NCI-H345 treated with DMSO at 0.1 percent for 48 hours (cell line): ENCODE measurements at regions not wholly inside any gene's neighbourhood (a gene's known extent, or its start where the extent isn't known, plus 50 kb on each side); places are given as distances from the start of the nearest gene placed in this dataset.
"Not testable (repeated sequence)": the region's sequence is repeated elsewhere in the genome, so short reads cannot be mapped to it uniquely, and the experiment has no call there.

Experiments used
- DNase-seq: peaks from one replicate; lab custom pipeline; 2025; ENCODE audit not compliant: unreplicated experiment; lab: John Stamatoyannopoulos, UW

GRCh38 chr18:66894851-66895250, 291.0 kb upstream of the CDH19 start:
- DNase-seq, result no peak

DNA sequence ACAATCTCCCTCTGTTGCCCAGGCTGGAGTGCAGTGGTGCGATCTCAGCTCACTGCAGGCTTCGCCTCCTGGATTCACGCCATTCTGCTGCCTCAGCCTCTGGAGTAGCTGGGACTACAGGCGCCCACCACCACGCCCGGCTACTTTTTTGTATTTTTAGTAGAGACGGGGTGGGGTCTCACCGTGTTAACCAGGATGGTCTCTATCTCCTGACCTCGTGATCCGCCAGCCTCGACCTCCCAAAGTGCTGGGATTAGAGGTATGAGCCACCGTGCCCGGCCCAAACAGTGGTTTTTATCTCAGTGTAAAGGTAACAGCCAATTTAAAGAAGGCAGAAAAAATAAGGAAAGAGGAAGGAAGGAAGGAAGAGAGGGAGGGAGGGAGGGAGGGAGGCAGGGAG, 288.5 kb upstream of the CDH19 start:
- not testable (repeated sequence) for DNase-seq

GRCh38 chr18:66874812-66875474, 271.1 kb upstream of the CDH19 start:
- DNase-seq, result no peak

GRCh38 chr18:66874375-66874774, 270.5 kb upstream of the CDH19 start:
- DNase-seq, result no peak

DNA sequence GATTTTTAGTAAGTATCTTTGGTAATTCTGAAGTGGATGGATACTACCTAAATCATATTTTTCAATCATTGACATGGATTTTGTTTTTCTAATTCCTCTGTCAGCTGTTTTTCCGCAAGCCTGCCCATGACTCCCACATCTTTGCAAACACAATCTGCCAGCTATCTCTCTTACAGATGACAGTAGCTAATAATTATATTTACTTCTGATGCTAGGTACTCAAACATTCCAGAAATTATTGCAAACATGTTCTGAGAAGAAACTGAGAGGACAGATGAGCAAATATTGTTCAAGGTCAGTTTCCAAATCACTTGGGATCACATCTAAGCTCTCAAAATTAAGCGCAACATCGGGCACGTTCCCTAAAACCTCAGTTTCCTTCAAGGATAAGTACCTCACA, 270.0 kb upstream of the CDH19 start:
- DNase-seq, result no peak

DNA sequence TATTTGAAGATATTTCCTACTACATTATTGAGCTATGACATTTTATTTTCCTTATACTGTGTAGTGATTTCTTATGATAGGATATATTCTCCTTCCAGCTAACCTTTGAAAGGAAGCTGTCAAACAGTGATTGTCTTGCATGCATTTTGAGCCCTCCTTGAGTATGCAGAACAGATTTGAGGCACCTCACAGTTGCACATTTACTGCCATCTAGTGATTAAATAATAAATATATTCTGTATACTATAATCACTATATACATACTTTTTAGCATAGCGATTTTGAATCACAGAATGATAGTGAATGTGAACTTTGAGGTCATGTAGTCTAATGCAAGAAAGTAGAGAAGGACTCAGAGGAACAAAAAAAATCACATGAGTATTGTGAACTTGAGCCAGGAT, 268.4 kb upstream of the CDH19 start:
- peak; percentile 32 for DNase-seq

GRCh38 chr18:66867653-66868052, 263.8 kb upstream of the CDH19 start:
- DNase-seq, result no peak

DNA sequence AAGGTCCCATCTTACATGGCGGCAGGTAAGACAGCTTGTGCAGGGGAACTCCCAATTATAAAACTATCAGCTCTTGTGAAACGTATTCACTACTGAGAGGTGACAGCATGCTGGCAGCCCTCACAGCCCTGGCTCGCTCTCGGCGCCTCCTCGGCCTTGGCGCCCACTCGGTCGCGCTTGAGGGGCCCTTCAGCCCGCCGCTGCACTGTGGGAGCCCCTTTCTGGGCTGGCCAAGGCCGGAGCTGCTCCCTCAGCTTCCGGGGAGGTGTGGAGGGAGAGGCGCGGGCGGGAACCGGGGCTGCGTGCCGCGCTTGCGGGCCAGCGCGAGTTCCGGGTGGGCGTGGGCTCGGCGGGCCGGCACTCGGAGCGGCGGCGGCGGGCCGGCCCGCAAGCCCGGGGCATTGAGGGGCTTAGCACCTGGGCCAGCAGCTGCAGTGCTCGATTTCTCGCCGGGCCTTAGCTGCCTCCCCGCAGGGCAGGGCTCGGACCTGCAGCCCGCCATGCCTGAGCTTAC, 262.6 kb upstream of the CDH19 start:
- not testable (repeated sequence) for DNase-seq

- DNase-seq, result no peak
These were observed 234.6 kb upstream of the CDH19 start for GRCh38 chr18:66838340-66838987.

DNA sequence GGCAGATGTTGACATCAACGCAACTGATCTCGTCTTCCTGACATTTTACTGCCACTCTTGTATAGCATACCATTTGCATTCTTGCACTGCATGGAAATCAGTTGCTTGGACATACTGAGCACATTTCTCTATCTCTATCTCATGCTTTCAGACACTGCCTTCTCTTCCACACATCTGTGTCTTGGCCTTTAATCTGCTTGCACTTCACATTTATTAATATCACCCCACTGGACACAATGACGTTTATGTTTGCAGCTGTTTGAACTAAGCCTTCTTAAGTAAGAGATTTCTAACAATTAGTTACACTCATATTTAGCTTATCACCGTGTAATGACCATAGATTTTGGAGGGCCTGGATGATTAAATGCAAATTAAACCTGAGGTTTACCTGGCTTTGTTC, 229.8 kb upstream of the CDH19 start:
- no peak for DNase-seq

- peak; percentile 31 for DNase-seq
These were observed 222.3 kb upstream of the CDH19 start for GRCh38 chr18:66826211-66826610.

- no peak for DNase-seq
These were observed 221.5 kb upstream of the CDH19 start for GRCh38 chr18:66825347-66825746.

DNA sequence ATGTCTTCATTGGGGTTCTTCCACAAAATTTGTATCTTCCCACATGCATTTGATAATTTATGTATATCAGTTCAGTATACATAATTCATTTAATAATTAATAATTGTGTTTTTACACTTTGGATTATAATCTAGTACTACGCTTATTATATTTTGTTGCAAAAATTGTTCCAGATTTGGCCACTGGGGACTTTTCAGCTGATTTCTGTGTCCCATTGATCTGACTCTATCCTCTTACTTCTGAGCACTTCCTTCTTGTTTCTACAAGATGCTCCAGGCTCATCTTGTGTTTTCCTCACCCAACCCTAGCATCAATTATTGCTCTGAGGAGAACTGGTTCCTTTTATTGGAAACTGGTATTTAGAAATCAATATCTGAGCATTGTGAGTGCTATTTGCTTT, 215.3 kb upstream of the CDH19 start:
- no peak for DNase-seq

- DNase-seq, result no peak
These were observed 209.2 kb upstream of the CDH19 start for GRCh38 chr18:66813138-66813537.

DNA sequence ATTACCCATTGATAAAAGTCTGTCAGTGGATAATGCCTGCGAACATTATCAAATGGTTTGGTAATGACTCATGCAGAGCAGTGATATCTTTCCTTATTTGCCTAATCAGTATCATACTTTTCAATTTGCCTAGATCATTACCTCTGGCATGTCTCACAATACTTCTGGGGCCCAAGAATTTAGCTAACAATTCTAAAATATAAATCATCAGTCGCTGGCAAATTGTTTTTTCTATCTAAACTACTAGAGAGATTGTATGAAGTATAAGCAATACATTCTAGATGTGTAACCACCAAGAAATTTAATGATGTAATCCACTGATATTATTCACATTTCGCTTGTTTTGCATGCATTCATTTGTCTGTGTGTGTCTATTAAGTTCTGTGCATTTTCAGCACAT, 191.2 kb upstream of the CDH19 start:
- no peak for DNase-seq

- no peak for DNase-seq
These were observed 188.6 kb upstream of the CDH19 start for GRCh38 chr18:66792466-66792865.

GRCh38 chr18:66780609-66781008, 176.7 kb upstream of the CDH19 start:
- no peak for DNase-seq

DNA sequence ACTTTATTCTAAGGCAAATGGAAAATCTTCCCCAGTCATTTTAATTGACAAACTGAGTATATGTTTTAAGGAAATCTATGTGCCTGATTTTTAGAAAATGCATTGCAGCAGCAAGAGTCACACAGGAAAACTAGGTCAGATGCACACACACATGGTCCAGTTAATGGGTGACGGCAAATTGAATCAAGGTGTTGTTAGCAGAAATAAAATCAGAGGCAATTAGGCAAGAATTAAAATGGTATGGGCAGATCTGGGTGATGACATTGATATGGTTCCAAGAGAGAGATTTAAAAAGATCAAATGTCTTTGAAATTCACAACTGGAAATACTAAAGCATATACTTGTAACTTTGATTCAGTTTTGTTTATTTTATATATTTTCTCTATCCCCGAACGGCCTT, 174.2 kb upstream of the CDH19 start:
- no peak for DNase-seq

- DNase-seq, result no peak
These were observed 165.5 kb upstream of the CDH19 start for GRCh38 chr18:66769375-66769774.

- DNase-seq, result no peak
These were observed 160.3 kb upstream of the CDH19 start for GRCh38 chr18:66764230-66764629.

GRCh38 chr18:66761166-66761565, 157.3 kb upstream of the CDH19 start:
- DNase-seq, result no peak

- DNase-seq, result no peak
These were observed 156.7 kb upstream of the CDH19 start for GRCh38 chr18:66760559-66760958.
